Lung microvascular endothelial cell (primary cell): ENCODE measurements at regions not wholly inside any gene's neighbourhood (a gene's known extent, or its start where the extent isn't known, plus 50 kb on each side); places are given as distances from the start of the nearest gene placed in this dataset.

Experiments used
- DNase-seq, 2 donors: peaks; one replicate each; pipeline versions ENCODE4 v3.0.0 to v3.0.0-alpha.2; 2010; ENCODE audit warnings: low read depth in 2 of 2

DNA sequence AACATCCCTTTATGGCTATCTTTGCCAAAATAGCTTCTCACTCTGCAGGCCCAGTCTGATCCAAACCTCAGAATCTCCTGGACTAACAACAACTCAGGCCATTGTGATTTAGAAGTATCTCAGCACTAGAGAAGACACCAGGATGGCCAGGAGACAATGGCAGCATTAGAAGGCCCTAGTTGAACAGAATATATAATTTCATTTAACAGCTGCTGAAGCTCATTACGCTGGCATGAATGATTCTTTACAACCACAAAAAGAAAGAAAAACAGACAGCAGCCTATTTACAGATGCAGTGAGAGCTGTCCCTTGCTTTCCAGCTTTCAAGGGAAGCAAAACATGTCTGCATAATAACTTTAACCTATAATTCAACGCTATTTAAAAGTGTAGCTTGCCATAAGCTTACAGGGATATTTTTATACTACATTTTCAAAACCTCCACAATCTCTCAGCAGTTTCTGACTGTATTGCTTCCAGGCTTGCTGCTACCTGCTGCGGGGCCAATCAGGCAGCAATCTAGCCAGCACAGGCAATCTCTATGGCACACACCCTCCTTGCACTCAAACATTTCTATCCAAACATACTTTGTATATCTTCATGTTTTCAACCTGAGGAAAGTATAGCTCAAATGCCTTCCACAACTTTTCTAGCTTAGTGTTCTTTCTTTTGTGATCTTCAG lies 107.3 kb downstream of the OGFRL1 start:
- no peak for DNase-seq

DNA sequence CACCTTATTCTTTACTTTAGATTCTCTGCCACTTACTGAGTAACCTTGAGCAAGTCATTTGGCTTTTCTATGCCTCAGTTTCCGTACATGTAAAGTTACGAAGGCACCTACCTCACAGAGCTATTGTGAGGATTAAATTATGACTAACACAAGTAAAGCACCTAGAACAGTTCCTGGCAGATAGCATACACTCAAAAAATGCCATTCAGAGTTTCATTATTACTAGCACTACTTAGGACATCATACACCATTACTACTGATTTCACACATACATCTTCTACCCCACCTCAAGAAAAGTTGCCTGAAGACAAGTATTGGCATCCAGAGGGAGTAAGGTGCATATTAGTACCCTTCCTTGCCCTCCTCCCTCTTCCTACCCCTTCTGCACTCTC lies 107.8 kb downstream of the OGFRL1 start:
- DNase-seq: no peak

GRCh38 chr6:71399279-71399678 lies 110.7 kb downstream of the OGFRL1 start:
- DNase-seq: no peak

DNA sequence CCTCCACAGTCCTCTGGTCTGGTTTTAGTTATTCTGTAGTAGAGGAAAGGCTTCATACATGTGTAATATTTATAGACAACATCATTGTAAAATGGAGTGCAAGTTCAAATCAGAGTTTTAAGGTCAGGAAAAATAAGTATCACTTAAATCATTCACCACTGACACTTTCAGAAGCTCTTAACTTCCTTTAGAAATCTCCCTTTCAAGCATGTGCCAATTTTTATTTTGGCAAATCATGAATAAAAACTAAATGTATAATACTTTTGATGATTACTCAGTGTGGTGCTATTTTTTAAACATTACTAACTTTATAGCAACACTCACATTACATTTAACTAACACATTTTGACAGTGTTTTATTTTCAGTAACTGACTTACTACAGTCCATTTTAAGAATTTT lies 112.2 kb downstream of the OGFRL1 start:
- peak in 1 of 2 donors; percentile 37 for DNase-seq

GRCh38 chr6:71402096-71402495 lies 113.5 kb downstream of the OGFRL1 start:
- peak in 1 of 2 donors; percentile 52 for DNase-seq

GRCh38 chr6:71403422-71404134 lies 115.0 kb downstream of the OGFRL1 start:
- peak; percentile 39 to 47 for DNase-seq

- DNase-seq: peak; percentile 86 to 91
These were observed 115.7 kb downstream of the OGFRL1 start for GRCh38 chr6:71404145-71404966.

GRCh38 chr6:71404967-71405278 lies 116.3 kb downstream of the OGFRL1 start:
- DNase-seq: no peak

- no peak for DNase-seq
These were observed 116.8 kb downstream of the OGFRL1 start for GRCh38 chr6:71405416-71405815.

- DNase-seq: peak in 1 of 2 donors; percentile 41
These were observed 118.6 kb downstream of the OGFRL1 start for GRCh38 chr6:71406865-71407860.

GRCh38 chr6:71408787-71409723 lies 120.4 kb downstream of the OGFRL1 start:
- DNase-seq: no peak

DNA sequence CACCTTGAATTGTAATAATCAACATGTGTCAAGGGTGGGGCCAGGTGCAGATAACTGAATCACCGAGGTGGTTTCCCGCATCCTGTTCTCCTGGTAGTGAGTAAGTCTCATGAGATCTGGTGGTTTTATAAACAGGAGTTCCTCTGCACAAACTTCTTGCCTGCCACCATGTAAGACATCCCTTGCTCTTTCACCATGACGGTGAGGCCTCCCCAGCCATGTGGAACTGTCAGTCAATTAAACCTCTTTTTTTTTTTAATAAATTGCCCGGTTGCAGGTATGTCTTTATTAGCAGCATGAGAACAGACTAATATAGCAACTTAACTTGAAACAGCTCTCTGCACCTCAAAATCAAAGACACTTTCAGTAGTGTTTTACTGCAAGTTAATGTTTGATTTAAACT lies 121.6 kb downstream of the OGFRL1 start:
- no peak for DNase-seq

GRCh38 chr6:71410681-71411080 lies 122.1 kb downstream of the OGFRL1 start:
- DNase-seq: no peak

DNA sequence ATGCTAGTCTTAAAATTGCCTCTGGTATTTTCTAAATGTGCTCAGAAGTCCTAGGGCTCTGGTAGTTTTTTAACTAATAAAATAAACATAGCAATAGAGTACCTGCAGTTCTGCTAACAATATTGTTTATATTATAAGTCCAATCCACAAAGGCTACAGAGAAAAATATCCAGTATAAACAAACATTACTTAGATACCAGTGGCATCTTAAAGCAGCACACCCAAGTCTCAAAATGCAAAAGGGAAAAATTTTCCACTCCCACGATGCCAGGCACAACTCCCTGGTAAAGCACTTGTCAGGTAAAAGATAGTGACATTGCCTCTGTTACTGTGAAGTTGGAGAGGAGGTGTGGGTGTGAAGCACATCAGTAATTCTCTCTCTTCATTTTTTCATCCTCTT lies 123.3 kb downstream of the OGFRL1 start:
- no peak for DNase-seq

DNA sequence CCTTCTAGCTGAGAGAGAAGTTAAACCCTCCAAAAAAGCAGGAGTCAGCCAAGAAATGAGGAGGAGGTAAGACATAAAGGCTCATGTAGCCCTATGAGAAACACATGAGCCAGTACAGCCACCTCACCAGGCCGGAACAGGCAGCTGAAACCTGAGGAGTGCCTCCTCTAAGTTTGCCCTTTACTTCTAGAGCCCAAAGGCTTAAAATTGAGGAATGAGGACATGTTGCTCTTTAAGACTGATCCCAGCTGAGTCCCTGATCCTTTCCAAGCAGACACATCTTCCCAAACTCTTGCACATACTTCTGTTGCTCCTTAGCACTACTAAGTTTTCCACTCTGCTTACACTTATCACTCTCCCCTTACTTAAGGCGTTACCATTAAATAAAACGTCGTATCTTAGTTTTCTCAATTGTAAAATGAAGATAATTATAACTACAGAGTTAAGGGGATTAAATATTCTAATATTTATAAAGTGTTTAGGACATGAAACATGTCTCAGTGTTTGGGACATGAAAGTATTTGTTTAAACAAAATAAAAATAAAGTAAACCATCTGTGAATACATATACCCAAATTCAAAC lies 124.0 kb downstream of the OGFRL1 start:
- DNase-seq: no peak

- DNase-seq: no peak
These were observed 125.9 kb downstream of the OGFRL1 start for GRCh38 chr6:71414486-71414885.

DNA sequence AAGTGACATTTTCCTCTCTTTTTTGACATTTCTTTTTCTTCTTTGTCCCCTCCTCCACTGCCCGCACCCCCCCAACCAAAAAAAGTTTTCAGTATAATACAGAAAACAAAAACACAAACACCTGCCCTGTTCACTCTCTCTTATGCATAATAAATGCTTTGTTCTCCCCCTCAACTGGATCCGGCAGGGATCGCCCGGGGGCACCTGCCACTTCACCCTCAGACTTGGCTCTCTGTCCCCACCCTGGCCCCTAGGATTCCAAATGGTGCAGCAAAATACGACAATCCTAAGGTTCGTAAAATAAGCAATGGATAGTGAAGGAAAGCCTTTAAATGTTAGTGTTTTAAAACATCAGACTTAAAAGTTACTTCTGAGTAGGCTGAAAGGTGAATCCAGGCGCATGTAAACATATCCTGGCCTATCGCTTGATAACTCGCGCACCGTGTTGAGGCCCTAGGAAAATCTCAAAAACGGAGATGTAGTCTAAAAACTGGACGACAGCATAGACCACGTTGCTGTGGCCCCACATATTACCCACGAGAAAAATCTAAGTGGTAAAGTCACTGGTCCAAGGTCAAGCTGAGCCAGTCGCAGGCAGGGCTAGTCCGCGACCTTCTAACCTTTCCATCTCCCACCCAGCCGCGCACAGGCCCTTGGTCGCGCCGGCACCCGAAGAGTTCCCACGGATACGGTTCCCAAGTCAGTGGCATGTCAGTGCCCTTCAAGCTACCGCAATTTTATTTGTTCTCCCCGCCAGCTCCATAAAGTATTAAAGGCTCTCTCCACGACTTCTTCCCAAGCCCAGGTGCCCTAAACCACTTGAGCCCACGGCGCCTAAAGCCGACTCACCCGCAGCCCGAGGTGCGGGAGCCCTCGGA lies 130.8 kb downstream of the OGFRL1 start:
- DNase-seq: peak; percentile 16 to 31

DNA sequence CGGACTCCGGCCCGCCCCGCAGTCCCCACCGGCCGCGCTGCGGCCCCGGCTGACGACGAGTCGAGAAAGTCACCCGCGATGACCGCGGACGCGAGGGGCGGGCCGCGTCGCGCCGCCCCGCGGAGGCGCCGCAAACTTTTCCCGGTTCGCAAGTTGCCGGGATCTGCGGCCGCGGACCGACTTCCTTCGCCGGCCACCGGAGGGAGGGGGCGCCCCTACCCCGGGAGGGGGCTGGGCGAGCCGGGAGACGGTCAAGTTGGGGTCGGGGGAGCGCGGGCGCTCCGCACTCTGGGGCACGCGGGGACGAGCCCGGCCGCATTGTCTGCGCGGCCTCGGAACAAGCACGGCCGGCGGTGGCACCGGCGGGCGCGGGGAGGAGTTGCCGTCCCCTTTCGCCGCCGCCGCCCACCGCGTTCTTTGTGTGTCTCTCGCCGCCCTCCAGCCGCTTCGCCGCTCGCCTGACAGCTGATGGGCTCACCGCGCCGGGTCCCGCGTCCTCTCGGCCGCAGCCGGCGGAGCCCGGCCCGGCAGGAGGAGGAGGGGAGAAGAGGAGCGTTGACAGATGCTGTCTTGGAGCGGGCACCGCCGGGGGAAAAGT lies 131.6 kb downstream of the OGFRL1 start:
- peak; percentile 72 to 75 for DNase-seq
